NCI-H345 treated with DMSO at 0.1 percent for 48 hours (cell line): ENCODE measurements at regions not wholly inside any gene's neighbourhood (a gene's known extent, or its start where the extent isn't known, plus 50 kb on each side); places are given as distances from the start of the nearest gene placed in this dataset.

Experiments used
- DNase-seq: peaks from one replicate; lab custom pipeline; 2025; ENCODE audit not compliant: unreplicated experiment; lab: John Stamatoyannopoulos, UW

DNA sequence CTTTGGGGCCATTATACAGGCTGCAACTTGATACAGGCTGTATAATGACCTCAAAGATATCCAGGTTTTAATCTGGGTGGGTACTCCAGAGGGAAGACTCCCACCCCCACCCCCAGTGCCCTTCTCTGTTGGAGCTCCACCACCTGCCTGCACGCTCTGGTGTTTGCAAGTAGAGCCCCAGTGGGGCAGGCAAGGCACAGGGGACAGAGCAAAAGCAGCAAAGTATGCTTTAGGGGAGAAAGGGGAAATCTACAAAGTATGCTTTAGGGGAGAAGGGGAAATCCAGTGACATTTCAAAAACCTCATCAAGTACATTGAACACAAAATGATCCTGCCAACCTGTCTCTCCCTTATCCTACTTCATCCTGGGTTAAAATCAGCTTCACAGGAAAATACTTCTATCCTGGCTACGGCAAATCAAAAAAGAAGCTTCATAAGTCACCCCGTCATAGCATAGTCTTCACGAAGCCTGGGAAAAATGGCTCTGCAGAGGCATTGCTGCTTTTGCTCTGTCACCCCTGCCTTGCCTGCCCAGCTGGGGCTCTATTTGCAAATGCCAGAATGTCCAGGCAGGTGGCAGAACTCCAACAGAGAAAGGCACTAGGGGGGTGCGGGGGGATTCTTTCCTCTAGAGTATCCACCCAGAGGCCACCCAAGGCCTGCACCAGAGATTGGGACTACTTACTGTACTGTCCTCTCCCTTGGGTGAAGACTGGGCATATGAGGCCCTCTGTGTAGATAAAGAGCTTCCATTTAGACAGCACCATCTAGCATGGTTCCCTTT, 60.9 kb upstream of the ATP11B start:
- DNase-seq = no peak

- no peak for DNase-seq
These were observed 57.6 kb upstream of the ATP11B start for GRCh38 chr3:182735672-182736071.

DNA sequence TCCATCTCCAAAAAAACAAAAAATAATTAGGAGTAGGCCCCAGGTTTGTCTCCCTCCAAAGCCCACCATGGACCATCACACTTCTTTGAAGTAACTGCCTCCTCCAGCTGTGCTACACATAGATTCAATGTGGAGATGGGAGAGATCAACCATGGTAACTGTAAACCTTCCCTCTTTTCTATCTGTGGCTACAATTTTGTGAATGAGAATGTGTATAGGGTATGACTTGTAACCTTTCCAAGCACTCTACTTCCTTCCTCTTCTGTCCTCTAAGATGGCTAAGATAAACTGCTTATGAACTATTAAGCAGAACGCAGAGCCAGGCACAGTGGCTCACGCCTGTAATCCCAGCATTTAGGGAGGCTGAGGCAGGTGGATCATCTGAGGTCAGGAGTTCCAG, 55.5 kb upstream of the ATP11B start:
- DNase-seq = no peak

GRCh38 chr3:182738583-182739411, 54.5 kb upstream of the ATP11B start:
- DNase-seq = no peak

DNA sequence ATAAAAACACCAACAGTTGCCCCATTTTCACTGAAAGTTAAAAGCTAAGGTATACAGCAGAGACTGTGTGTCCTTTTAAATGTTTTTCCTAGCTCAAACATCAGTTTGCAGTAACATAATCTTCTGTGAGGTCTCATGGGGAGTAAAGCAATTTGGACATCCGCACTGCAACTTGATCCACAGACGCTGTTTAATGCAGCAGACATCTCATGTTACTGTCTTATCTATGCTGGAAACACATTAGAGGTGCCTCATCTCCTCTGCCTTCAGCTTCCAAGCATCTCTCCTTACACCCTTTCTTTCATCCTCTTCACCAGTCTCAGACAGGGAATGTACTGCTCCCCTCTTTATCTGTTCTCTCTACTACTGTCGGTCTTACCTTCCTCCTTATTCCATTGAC, 53.7 kb upstream of the ATP11B start:
- DNase-seq = no peak

DNA sequence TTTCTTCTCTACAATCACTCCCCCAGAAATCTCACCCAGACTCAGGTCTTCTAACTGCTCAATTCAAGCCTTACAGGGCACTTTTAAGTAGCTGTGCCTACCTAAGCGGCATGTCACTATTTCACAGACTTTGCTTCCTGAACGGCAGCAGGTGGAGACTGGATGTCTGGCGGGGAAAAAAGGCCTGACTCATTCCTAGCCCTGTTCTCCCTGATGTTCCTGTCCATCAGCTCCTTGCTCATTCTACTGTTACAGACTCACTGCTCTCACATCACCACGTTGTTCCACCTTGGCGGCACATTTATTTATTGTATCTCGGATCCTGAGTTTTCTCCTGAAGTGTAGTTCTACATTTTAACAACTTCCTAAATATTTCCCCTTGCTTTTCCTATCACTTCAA, 52.6 kb upstream of the ATP11B start:
- no peak for DNase-seq

DNA sequence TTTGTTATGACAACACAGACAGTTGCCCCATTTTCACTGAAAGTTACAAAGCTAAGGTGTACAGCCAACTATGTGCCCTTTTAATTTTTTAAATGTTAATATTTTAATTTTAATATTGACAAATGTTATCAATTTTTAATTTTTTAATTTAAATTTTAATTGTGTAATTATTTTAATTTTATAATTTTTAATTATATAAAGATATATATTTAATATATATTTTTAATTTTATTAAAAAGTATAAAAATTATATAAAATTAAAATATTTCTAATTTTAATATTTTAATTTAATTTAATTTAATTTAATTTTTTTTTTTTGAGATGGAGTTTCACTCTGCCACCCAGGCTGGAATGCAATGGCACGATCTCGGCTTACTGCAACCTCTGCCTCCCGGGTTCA, 52.1 kb upstream of the ATP11B start:
- no peak for DNase-seq
